A549 (cell line): ENCODE measurements at regions not wholly inside any gene's neighbourhood (a gene's known extent, or its start where the extent isn't known, plus 50 kb on each side); places are given as distances from the start of the nearest gene placed in this dataset.

ENCODE experiments used
- CHD2 ChIP-seq: fragments of 150-350 bp; IDR thresholded peaks from 2 replicates; pipeline ENCODE4 v1.6.1; 2014; ENCODE audit warnings: low read length; ENCODE audit not compliant: partially characterized antibody
- JUNB ChIP-seq: fragments of >200 bp; sonication (Bioruptor Twin); formaldehyde crosslinking; IDR thresholded peaks from 2 replicates; pipeline ENCODE4 v1.6.1; 2016
- KDM5A ChIP-seq: fragments of 200-600 bp; sonication (generic); IDR thresholded peaks from 2 replicates; pipeline ENCODE4 v1.6.1; 2016; ENCODE audit warnings: antibody characterized with exemption, mild to moderate bottlenecking
- MAX ChIP-seq: IDR thresholded peaks from 2 replicates; pipeline ENCODE4 v1.6.1; 2012
- POLR2A ChIP-seq: IDR thresholded peaks from 2 replicates; pipeline ENCODE4 v1.6.1; 2012; ENCODE audit warnings: mild to moderate bottlenecking, low read length
- POLR2AphosphoS2 ChIP-seq: conservative IDR thresholded peaks from 2 replicates; pipeline ENCODE4 v1.6.1; 2012; ENCODE audit warnings: low read length, improper control_type of control experiment, inconsistent platforms
- RNF2 ChIP-seq: fragments of 200-600 bp; sonication (generic); IDR thresholded peaks from 2 replicates; pipeline ENCODE4 v1.6.1; 2016; ENCODE audit warnings: low read depth, mild to moderate bottlenecking, antibody characterized with exemption, moderate library complexity, borderline replicate concordance
- ZSCAN20 ChIP-seq: fragments of 250-450 bp; sonication (Bioruptor Pico); IDR thresholded peaks from 2 replicates; pipeline ENCODE4 v1.8.0; 2022; ENCODE audit warnings: mild to moderate bottlenecking, moderate library complexity
- TF ChIP-seq, protein P1 (sequence below): fragments of >200 bp; sonication (Bioruptor Twin); formaldehyde crosslinking; IDR thresholded peaks from 3 replicates; pipeline ENCODE4 v1.5.1; 2016
- TF ChIP-seq, protein P2 (sequence below): fragments of 250-450 bp; sonication (Bioruptor Pico); IDR thresholded peaks from 2 replicates; pipeline ENCODE4 v1.5.0; 2020; ENCODE audit warnings: low read depth, mild to moderate bottlenecking, moderate library complexity

GRCh38 chr20:57059055-57059596 lies 207.3 kb downstream of the BMP7 start:
- no peak for TF ChIP-seq JUNB
- TF ChIP-seq, protein P1, sequence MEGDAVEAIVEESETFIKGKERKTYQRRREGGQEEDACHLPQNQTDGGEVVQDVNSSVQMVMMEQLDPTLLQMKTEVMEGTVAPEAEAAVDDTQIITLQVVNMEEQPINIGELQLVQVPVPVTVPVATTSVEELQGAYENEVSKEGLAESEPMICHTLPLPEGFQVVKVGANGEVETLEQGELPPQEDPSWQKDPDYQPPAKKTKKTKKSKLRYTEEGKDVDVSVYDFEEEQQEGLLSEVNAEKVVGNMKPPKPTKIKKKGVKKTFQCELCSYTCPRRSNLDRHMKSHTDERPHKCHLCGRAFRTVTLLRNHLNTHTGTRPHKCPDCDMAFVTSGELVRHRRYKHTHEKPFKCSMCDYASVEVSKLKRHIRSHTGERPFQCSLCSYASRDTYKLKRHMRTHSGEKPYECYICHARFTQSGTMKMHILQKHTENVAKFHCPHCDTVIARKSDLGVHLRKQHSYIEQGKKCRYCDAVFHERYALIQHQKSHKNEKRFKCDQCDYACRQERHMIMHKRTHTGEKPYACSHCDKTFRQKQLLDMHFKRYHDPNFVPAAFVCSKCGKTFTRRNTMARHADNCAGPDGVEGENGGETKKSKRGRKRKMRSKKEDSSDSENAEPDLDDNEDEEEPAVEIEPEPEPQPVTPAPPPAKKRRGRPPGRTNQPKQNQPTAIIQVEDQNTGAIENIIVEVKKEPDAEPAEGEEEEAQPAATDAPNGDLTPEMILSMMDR: no peak
- TF ChIP-seq CHD2: no peak
- no peak for TF ChIP-seq RNF2
- no peak for TF ChIP-seq KDM5A
- TF ChIP-seq, protein P2, sequence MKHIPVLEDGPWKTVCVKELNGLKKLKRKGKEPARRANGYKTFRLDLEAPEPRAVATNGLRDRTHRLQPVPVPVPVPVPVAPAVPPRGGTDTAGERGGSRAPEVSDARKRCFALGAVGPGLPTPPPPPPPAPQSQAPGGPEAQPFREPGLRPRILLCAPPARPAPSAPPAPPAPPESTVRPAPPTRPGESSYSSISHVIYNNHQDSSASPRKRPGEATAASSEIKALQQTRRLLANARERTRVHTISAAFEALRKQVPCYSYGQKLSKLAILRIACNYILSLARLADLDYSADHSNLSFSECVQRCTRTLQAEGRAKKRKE (CRISPR knock-in tag): no peak
- no peak for TF ChIP-seq MAX
- no peak for TF ChIP-seq POLR2A
- TF ChIP-seq ZSCAN20 (CRISPR knock-in tag): no peak
- TF ChIP-seq POLR2AphosphoS2: no peak
